Urinary bladder (tissue), 3 donors: ENCODE measurements at regions not wholly inside any gene's neighbourhood (a gene's known extent, or its start where the extent isn't known, plus 50 kb on each side); places are given as distances from the start of the nearest gene placed in this dataset.

Experiments used
- DNase-seq: peaks from one replicate; pipeline ENCODE4 v3.0.0-alpha.2; 2015; ENCODE audit errors: extremely low spot score
- H3K27ac ChIP-seq: one replicate; pipeline ENCODE4 v1.5.1; 2013; ENCODE audit warnings: low read depth, mild to moderate bottlenecking, moderate library complexity
- H3K36me3 ChIP-seq: one replicate; pipeline ENCODE4 v1.6.1; 2013; ENCODE audit warnings: mild to moderate bottlenecking, moderate library complexity; ENCODE audit not compliant: insufficient read depth
- H3K4me1 ChIP-seq: one replicate; pipeline ENCODE4 v1.6.1; 2013; ENCODE audit warnings: mild to moderate bottlenecking, moderate library complexity; ENCODE audit not compliant: insufficient read depth
- H3K4me3 ChIP-seq: one replicate; pipeline ENCODE4 v1.5.1; 2013; ENCODE audit warnings: low read depth, low read length
- WGBS: extraction: QIAGEN DNeasy Blood & Tissue Kit; methylation state at CpG from one replicate; pipeline ENCODE4 v1.1.7; 2013; 5-methylcytosine and 5-hydroxymethylcytosine counted together
- donor health status: healthy with polysubstance abuse.
- donor health status: healthy.

- no peak for DNase-seq
- Histone ChIP-seq H3K4me1 (no peaks in the 10 kb centered on the region), H3K27ac (no peak overlapping the region), H3K36me3 (no peaks in the 10 kb centered on the region), H3K4me3 (no peak overlapping the region)
- WGBS, result 91% methylated on average over 13 of the region's 13 CpGs
These were observed 229.7 kb downstream of the ICE1 start for GRCh38 chr5:5652181-5652580.

GRCh38 chr5:5650949-5651348 lies 228.5 kb downstream of the ICE1 start:
- Histone ChIP-seq H3K27ac (no peak overlapping the region), H3K4me1 (no peaks in the 10 kb centered on the region), H3K36me3 (no peaks in the 10 kb centered on the region), H3K4me3 (no peak overlapping the region)
- WGBS, result 97% methylated on average over 2 of the region's 2 CpGs
- DNase-seq, result no peak

- H3K27ac ChIP-seq, result no peak overlapping the region
- no peak for DNase-seq
- 59% methylated on average over 5 of the region's 5 CpGs for WGBS
- no peaks in the 10 kb centered on the region for H3K4me1 ChIP-seq
- no peaks in the 10 kb centered on the region for H3K36me3 ChIP-seq
- H3K4me3 ChIP-seq, result no peak overlapping the region
These were observed 227.8 kb downstream of the ICE1 start for GRCh38 chr5:5650242-5650641.

GRCh38 chr5:5649641-5650040 lies 227.2 kb downstream of the ICE1 start:
- Histone ChIP-seq H3K36me3 (no peaks in the 10 kb centered on the region), H3K4me3 (no peak overlapping the region), H3K27ac (no peak overlapping the region), H3K4me1 (no peaks in the 10 kb centered on the region)
- no peak for DNase-seq
- 63% methylated on average over 5 of the region's 5 CpGs for WGBS

GRCh38 chr5:5648694-5649093 lies 226.2 kb downstream of the ICE1 start:
- H3K36me3 ChIP-seq, result no peaks in the 10 kb centered on the region
- DNase-seq, result no peak
- H3K4me3 ChIP-seq, result no peak overlapping the region
- no peaks in the 10 kb centered on the region for H3K4me1 ChIP-seq
- 87% methylated on average over 7 of the region's 7 CpGs for WGBS
- H3K27ac ChIP-seq, result no peak overlapping the region

- Histone ChIP-seq H3K36me3 (no peaks in the 10 kb centered on the region), H3K4me1 (no peaks in the 10 kb centered on the region), H3K4me3 (no peak overlapping the region), H3K27ac (no peak overlapping the region)
- no peak for DNase-seq
- 93% methylated on average over 5 of the region's 5 CpGs for WGBS
These were observed 223.4 kb downstream of the ICE1 start for GRCh38 chr5:5645891-5646290.

- no peaks in the 10 kb centered on the region for H3K36me3 ChIP-seq
- H3K27ac ChIP-seq, result no peak overlapping the region
- 44% methylated on average over 2 of the region's 2 CpGs for WGBS
- H3K4me3 ChIP-seq, result no peak overlapping the region
- DNase-seq, result no peak
- no peaks in the 10 kb centered on the region for H3K4me1 ChIP-seq
These were observed 222.7 kb downstream of the ICE1 start for GRCh38 chr5:5645198-5645597.

- WGBS, result 42% methylated on average over 6 of the region's 6 CpGs
- Histone ChIP-seq H3K4me3 (no peak overlapping the region), H3K4me1 (no peaks in the 10 kb centered on the region), H3K27ac (no peak overlapping the region), H3K36me3 (no peaks in the 10 kb centered on the region)
- no peak for DNase-seq
These were observed 221.8 kb downstream of the ICE1 start for GRCh38 chr5:5644249-5644648.

- 89% methylated on average over 4 of the region's 4 CpGs for WGBS
- Histone ChIP-seq H3K36me3 (no peaks in the 10 kb centered on the region), H3K4me1 (no peaks in the 10 kb centered on the region), H3K27ac (no peak overlapping the region), H3K4me3 (no peak overlapping the region)
- no peak for DNase-seq
These were observed 221.0 kb downstream of the ICE1 start for GRCh38 chr5:5643481-5643880.

- H3K27ac ChIP-seq, result no peak overlapping the region
- WGBS, result 23% methylated on average over 4 of the region's 4 CpGs
These were observed 215.7 kb downstream of the ICE1 start for GRCh38 chr5:5638211-5638610.

GRCh38 chr5:5637173-5637572 lies 214.7 kb downstream of the ICE1 start:
- no peak for DNase-seq
- Histone ChIP-seq H3K27ac (no peak overlapping the region), H3K4me3 (no peak overlapping the region), H3K4me1 (no peaks in the 10 kb centered on the region), H3K36me3 (no peaks in the 10 kb centered on the region)
- WGBS, result 36% methylated on average over 2 of the region's 2 CpGs

More at GRCh38 chr5:5638211-5638610, 215.7 kb downstream of the ICE1 start:
- H3K4me1 ChIP-seq, result no peaks in the 10 kb centered on the region
- no peak overlapping the region for H3K4me3 ChIP-seq
- DNase-seq, result no peak
- no peaks in the 10 kb centered on the region for H3K36me3 ChIP-seq

GRCh38 chr5:5634817-5635216 lies 212.3 kb downstream of the ICE1 start:
- H3K4me1 ChIP-seq, result no peaks in the 10 kb centered on the region
- DNase-seq, result no peak
- no peak overlapping the region for H3K4me3 ChIP-seq
- 46% methylated on average over 4 of the region's 4 CpGs for WGBS
- no peaks in the 10 kb centered on the region for H3K36me3 ChIP-seq
- no peak overlapping the region for H3K27ac ChIP-seq

- WGBS, result 88% methylated on average over 4 of the region's 4 CpGs
- Histone ChIP-seq H3K4me1 (no peaks in the 10 kb centered on the region), H3K27ac (no peak overlapping the region), H3K36me3 (no peaks in the 10 kb centered on the region), H3K4me3 (no peak overlapping the region)
- DNase-seq, result no peak
These were observed 211.1 kb downstream of the ICE1 start for GRCh38 chr5:5633579-5633978.

- 65% methylated on average over 2 of the region's 2 CpGs for WGBS
- no peak overlapping the region for H3K4me3 ChIP-seq
- DNase-seq, result no peak
- H3K27ac ChIP-seq, result no peak overlapping the region
- no peaks in the 10 kb centered on the region for H3K36me3 ChIP-seq
- no peaks in the 10 kb centered on the region for H3K4me1 ChIP-seq
These were observed 210.2 kb downstream of the ICE1 start for GRCh38 chr5:5632678-5633077.

GRCh38 chr5:5629607-5629978 lies 207.1 kb downstream of the ICE1 start:
- 81% methylated on average over 5 of the region's 5 CpGs for WGBS
- no peaks in the 10 kb centered on the region for H3K36me3 ChIP-seq
- H3K4me3 ChIP-seq, result no peak overlapping the region
- H3K4me1 ChIP-seq, result no peaks in the 10 kb centered on the region
- no peak for DNase-seq
- no peak overlapping the region for H3K27ac ChIP-seq
